ENCODE measurements at regions not wholly inside any gene's neighbourhood (a gene's known extent, or its start where the extent isn't known, plus 50 kb on each side); places are given as distances from the start of the nearest gene placed in this dataset.
A peak's percentile ranks its signal among the peaks of the same experiment; 100 is the strongest.

DNA sequence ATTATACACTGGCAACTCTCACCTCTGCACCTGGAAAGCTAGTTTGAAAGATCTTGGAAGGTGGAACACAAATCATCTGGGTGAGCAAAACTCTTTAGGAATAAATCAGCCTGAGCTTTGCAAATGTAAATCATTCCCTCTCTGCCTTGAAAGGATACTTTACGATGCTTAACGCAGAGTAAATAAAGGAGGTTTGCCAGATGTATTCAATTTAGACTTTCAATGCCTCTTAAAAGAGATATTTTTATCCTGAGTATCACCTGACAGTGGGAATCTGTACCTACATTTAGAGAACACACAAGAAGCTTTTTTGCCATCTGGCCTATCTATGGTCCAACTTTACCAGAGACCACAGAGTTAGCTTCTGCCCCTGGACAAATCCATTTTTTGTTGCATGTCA is 983.2 kb upstream of the CDH2 start:
- dilution Hi-C loops (cut with MboI; ENCODE audit: extremely low pct_ligation_motif_present, low sequenced_read_pairs): no loop called here
- H3K4me1 ChIP-seq (ENCODE audit: control insufficient read depth, extremely low read depth, insufficient read depth, low read length): peaks cover 62% of the 10 kb centered on the region
- FAIRE-seq: peak; percentile 32

DNA sequence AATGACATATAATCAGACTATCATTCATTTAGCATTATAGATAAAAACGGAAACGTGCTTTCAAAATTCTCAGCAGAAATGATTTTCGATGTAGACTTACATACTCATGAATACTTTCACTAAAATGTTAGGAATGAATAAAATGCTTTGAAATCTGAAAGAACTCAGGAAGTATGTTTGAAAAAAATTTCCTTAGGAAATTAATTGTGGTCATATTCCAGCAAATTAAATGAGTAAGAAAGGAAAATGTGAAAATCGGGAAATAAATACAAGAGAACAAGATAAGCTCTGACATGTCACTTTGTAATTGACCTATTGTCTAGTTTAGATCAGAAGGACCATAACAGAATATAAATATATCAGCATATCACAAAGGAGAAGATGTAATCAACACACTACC is 981.0 kb upstream of the CDH2 start:
- peak overlapping the region; percentile 78 for H3K27ac ChIP-seq (ENCODE audit: control insufficient read depth, insufficient read depth, low read length)

More for the DNA sequence above, 983.2 kb upstream of the CDH2 start:
- no peak overlapping the region for H3K27ac ChIP-seq (ENCODE audit: control insufficient read depth, insufficient read depth, low read length)
- H3K9me1 ChIP-seq (ENCODE audit: control insufficient read depth, extremely low read depth, insufficient read depth, low read length): no peaks in the 10 kb centered on the region
- peaks cover 49% of the 10 kb centered on the region for H3K79me2 ChIP-seq (ENCODE audit: control insufficient read depth, insufficient read depth, low read length)
- no peak overlapping the region for H2AFZ ChIP-seq (ENCODE audit: control insufficient read depth, low read length)
- TF ChIP-seq, protein P1, sequence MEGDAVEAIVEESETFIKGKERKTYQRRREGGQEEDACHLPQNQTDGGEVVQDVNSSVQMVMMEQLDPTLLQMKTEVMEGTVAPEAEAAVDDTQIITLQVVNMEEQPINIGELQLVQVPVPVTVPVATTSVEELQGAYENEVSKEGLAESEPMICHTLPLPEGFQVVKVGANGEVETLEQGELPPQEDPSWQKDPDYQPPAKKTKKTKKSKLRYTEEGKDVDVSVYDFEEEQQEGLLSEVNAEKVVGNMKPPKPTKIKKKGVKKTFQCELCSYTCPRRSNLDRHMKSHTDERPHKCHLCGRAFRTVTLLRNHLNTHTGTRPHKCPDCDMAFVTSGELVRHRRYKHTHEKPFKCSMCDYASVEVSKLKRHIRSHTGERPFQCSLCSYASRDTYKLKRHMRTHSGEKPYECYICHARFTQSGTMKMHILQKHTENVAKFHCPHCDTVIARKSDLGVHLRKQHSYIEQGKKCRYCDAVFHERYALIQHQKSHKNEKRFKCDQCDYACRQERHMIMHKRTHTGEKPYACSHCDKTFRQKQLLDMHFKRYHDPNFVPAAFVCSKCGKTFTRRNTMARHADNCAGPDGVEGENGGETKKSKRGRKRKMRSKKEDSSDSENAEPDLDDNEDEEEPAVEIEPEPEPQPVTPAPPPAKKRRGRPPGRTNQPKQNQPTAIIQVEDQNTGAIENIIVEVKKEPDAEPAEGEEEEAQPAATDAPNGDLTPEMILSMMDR (optimal IDR thresholded peaks at IDR 0.05 in 1 of 3, IDR thresholded peaks at IDR 0.05 in 1 of 3, conservative IDR thresholded peaks at IDR 0.05 in 1 of 3; ENCODE audit: extremely low read depth in 1 of 3, insufficient read depth in 2 of 3, low read length in 3 of 3): no peak
- TF ChIP-seq EZH2 (IDR thresholded peaks at IDR 0.05; ENCODE audit: low read length): no peak
- no peaks in the 10 kb centered on the region for H4K20me1 ChIP-seq (ENCODE audit: control insufficient read depth, extremely low read depth, insufficient read depth, low read length)
- no peaks in the 10 kb centered on the region for H3K36me3 ChIP-seq (ENCODE audit: control insufficient read depth in 2 of 2, extremely low read depth in 1 of 2, insufficient read depth in 2 of 2, low read length in 2 of 2)
- no peak for DNase-seq (ENCODE audit: low read depth, low spot score)
- H3K4me2 ChIP-seq (ENCODE audit: control insufficient read depth, extremely low read depth, insufficient read depth, low read depth, low read length): peak overlapping the region; percentile 81
- H3K4me3 ChIP-seq (ENCODE audit: control insufficient read depth in 2 of 3, extremely low read depth in 1 of 3, insufficient read depth in 2 of 3, low read depth in 1 of 3, low read length in 3 of 3): peak overlapping the region; percentile 26 to 80 (median 59)
- H3K27me3 ChIP-seq (ENCODE audit: control insufficient read depth, extremely low read depth, insufficient read depth, low read length): no peaks in the 10 kb centered on the region
- no peaks in the 10 kb centered on the region for H3K9me3 ChIP-seq (ENCODE audit: control insufficient read depth, low read depth, low read length)
- peak overlapping the region; percentile 24 for H3K9ac ChIP-seq (ENCODE audit: control insufficient read depth, extremely low read depth, insufficient read depth, low read length)

More for the DNA sequence above, 981.0 kb upstream of the CDH2 start:
- H3K79me2 ChIP-seq (ENCODE audit: control insufficient read depth, insufficient read depth, low read length): peaks cover 47% of the 10 kb centered on the region
- peak overlapping the region; percentile 81 for H3K4me2 ChIP-seq (ENCODE audit: control insufficient read depth, extremely low read depth, insufficient read depth, low read depth, low read length)
- no peak for DNase-seq (ENCODE audit: low read depth, low spot score)
- H3K9me3 ChIP-seq (ENCODE audit: control insufficient read depth, low read depth, low read length): no peaks in the 10 kb centered on the region
- peaks cover 61% of the 10 kb centered on the region for H3K4me1 ChIP-seq (ENCODE audit: control insufficient read depth, extremely low read depth, insufficient read depth, low read length)
- H3K9ac ChIP-seq (ENCODE audit: control insufficient read depth, extremely low read depth, insufficient read depth, low read length): peak overlapping the region; percentile 52
- peak overlapping the region; percentile 59 to 80 (median 77) for H3K4me3 ChIP-seq (ENCODE audit: control insufficient read depth in 2 of 3, extremely low read depth in 1 of 3, insufficient read depth in 2 of 3, low read depth in 1 of 3, low read length in 3 of 3)
- H2AFZ ChIP-seq (ENCODE audit: control insufficient read depth, low read length): no peak overlapping the region
- H3K27me3 ChIP-seq (ENCODE audit: control insufficient read depth, extremely low read depth, insufficient read depth, low read length): no peaks in the 10 kb centered on the region
- no peaks in the 10 kb centered on the region for H3K36me3 ChIP-seq (ENCODE audit: control insufficient read depth in 2 of 2, extremely low read depth in 1 of 2, insufficient read depth in 2 of 2, low read length in 2 of 2)
- no peaks in the 10 kb centered on the region for H3K9me1 ChIP-seq (ENCODE audit: control insufficient read depth, extremely low read depth, insufficient read depth, low read length)
- dilution Hi-C loops (cut with MboI; ENCODE audit: extremely low pct_ligation_motif_present, low sequenced_read_pairs): no loop called here
- H4K20me1 ChIP-seq (ENCODE audit: control insufficient read depth, extremely low read depth, insufficient read depth, low read length): no peaks in the 10 kb centered on the region
- FAIRE-seq: no peak
- no peak for TF ChIP-seq EZH2 (IDR thresholded peaks at IDR 0.05; ENCODE audit: low read length)

All from keratinocyte (primary cell).